AG04450 (cell line): ENCODE measurements at regions not wholly inside any gene's neighbourhood (a gene's known extent, or its start where the extent isn't known, plus 50 kb on each side); places are given as distances from the start of the nearest gene placed in this dataset.

ENCODE experiments used
- CTCF ChIA-PET: fragments of 300-600, 350-600 bp; formaldehyde crosslinking; extraction: SDS; loops from one replicate; lab custom pipeline; 2022; ENCODE audit warnings: antibody characterized with exemption, inconsistent platforms; lab: Charles Lee
- POLR2A ChIA-PET: fragments of 350-600 bp; formaldehyde crosslinking; extraction: SDS; loops from one replicate; lab custom pipeline; 2021; ENCODE audit warnings: antibody characterized with exemption, inconsistent platforms; lab: Yijun Ruan, JAX
- DNase-seq: peaks from one replicate; pipeline ENCODE4 v3.0.0-alpha.2; 2011; ENCODE audit warnings: low read depth, low spot score
- H3K27ac ChIP-seq: one replicate; pipeline ENCODE4 v1.5.1; 2012; ENCODE audit warnings: low read depth, low read length, control low read depth
- H3K27me3 ChIP-seq: one replicate; pipeline ENCODE4 v1.6.0; 2012; ENCODE audit warnings: low read length; ENCODE audit not compliant: control insufficient read depth, insufficient read depth
- H3K4me3 ChIP-seq: 2 replicates; pipeline ENCODE4 v1.5.1; 2011; ENCODE audit warnings: mild to moderate bottlenecking, low read depth, low read length, control low read depth
- H3K9me3 ChIP-seq: 2 replicates; pipeline ENCODE4 v1.5.1; 2012; ENCODE audit warnings: low read length; ENCODE audit not compliant: control insufficient read depth, insufficient read depth
- TF ChIP-seq, protein P1 (sequence below): IDR thresholded peaks from 2 replicates; pipeline ENCODE4 v1.5.1; 2011; ENCODE audit warnings: low read depth, low read length, control low read depth, inconsistent platforms

DNA sequence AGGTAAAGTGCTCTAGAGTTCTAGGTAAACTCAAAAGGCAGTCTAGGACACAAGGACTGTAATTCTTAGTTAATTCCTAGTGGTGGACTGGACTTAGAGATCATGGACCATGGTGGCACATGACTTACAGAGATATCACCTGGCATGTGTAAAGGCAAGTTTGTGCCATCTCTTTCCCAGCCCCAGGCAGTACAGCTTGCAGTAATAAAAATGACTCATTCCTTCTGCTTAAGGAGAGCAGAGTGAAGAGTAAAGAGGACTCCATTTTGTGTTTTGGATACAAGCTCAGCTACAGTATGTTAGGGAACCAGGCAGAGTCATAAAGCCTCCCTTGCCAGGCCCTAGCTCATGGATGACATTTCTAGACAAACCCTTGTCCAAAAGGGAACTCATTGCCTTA lies 629.9 kb downstream of the JRKL start:
- Histone ChIP-seq H3K27me3 (no peaks in the 10 kb centered on the region), H3K9me3 (peaks cover 18% of the 10 kb centered on the region; the same call in 1 of the 2 replicates), H3K4me3 (no peak overlapping the region), H3K27ac (no peak overlapping the region)
- DNase-seq = no peak
- ChIA-PET POLR2A (no interaction called here), CTCF (no interaction called here)
- TF ChIP-seq, protein P1, sequence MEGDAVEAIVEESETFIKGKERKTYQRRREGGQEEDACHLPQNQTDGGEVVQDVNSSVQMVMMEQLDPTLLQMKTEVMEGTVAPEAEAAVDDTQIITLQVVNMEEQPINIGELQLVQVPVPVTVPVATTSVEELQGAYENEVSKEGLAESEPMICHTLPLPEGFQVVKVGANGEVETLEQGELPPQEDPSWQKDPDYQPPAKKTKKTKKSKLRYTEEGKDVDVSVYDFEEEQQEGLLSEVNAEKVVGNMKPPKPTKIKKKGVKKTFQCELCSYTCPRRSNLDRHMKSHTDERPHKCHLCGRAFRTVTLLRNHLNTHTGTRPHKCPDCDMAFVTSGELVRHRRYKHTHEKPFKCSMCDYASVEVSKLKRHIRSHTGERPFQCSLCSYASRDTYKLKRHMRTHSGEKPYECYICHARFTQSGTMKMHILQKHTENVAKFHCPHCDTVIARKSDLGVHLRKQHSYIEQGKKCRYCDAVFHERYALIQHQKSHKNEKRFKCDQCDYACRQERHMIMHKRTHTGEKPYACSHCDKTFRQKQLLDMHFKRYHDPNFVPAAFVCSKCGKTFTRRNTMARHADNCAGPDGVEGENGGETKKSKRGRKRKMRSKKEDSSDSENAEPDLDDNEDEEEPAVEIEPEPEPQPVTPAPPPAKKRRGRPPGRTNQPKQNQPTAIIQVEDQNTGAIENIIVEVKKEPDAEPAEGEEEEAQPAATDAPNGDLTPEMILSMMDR = no peak

DNA sequence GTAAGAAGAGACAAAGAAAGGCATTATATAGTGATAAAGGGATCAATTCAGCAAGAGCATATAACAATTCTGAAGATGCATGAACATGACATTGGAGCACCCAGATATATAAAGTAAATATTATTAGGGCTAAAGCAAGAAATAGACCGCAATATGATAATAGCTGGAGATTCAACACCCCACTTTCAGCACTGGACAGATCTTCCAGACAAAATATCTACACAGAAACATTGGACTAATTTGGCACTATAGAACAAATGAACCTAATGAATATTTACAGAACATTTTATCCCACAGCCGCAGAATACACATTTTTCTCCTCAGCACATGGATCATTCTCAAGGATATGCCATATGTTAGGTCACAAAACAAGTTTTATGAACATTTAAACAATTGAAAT lies 633.1 kb downstream of the JRKL start:
- CTCF ChIA-PET = no interaction called here
- Histone ChIP-seq H3K4me3 (no peak overlapping the region), H3K27ac (no peak overlapping the region), H3K9me3 (peaks cover 18% of the 10 kb centered on the region; the same call in 1 of the 2 replicates), H3K27me3 (no peaks in the 10 kb centered on the region)
- POLR2A ChIA-PET = no interaction called here
- TF ChIP-seq, protein P1 = no peak
- no peak for DNase-seq

DNA sequence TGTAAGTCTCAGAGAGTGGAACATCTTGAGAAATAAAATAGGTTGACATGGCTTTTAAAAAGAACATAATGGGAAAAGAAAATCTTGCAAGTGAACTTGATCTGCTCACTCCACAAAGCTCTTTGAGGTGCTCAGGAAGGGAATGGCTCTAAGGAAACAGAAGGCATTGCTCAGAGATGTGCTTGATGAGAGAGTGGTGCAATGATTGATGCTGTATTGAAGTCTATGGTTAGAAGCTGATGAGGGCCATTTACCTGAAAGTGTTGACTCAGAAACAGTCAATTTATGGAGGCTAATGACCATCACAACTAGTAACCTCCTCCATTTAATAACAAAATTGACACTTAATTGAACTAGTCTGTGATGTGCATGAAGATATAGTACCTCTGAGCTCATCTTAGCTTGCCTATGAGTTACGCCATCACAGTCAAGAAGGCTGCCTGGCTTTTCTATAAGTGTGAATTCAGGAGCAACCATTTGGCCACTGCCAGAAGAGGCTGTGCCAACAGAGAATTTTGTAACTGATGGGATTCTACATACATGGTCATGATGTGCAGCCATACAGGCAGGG lies 639.1 kb downstream of the JRKL start:
- no peak overlapping the region for H3K4me3 ChIP-seq
- H3K27ac ChIP-seq = no peak overlapping the region
- ChIA-PET POLR2A (no interaction called here), CTCF (no interaction called here)
- H3K27me3 ChIP-seq = no peaks in the 10 kb centered on the region
- TF ChIP-seq, protein P1 = no peak
- DNase-seq = no peak
- H3K9me3 ChIP-seq = no peaks in the 10 kb centered on the region

DNA sequence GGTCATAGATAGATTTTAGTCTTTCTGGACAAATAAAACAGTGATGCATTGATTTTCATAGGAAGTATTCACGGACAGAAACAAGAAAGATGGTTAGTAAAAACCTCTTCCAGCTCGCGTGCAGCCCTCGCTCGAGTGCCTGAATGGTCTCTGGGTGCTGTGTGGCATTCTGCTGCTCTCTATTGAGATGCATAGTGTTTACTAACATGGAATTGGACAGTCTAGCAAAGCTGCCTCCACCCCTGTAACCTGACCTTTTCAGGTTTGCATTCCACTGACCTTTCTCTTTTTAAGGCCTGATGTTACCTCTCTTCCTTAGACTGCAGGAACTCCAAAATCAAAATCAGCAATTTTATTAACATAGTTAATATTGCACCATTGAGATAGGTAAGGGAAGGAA lies 643.4 kb downstream of the JRKL start:
- H3K4me3 ChIP-seq = no peak overlapping the region
- no peaks in the 10 kb centered on the region for H3K9me3 ChIP-seq
- TF ChIP-seq, protein P1 = no peak
- DNase-seq = no peak
- ChIA-PET CTCF (no interaction called here), POLR2A (no interaction called here)
- no peaks in the 10 kb centered on the region for H3K27me3 ChIP-seq
- no peak overlapping the region for H3K27ac ChIP-seq

DNA sequence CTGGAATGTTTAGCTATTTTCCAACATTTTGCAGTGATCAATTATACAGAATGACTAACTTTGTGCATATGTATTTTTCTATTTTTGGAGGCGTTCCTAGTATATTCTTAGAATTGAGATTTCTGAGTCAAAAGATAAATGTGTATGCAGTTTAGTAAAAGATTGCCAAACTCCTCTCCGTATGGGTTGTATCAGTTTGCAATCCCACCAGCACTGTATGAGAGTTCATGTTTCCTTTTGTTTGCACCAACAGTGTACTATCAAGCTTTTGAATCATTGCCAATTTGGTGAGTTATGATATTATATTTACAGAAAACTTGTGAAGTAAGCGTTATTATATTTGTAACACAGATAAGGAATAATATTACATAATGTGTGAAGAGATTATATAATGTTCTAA lies 658.7 kb downstream of the JRKL start:
- TF ChIP-seq, protein P1 = no peak
- no peaks in the 10 kb centered on the region; the same call in none of the 2 replicates for H3K9me3 ChIP-seq
- CTCF ChIA-PET = no interaction called here
- POLR2A ChIA-PET = no interaction called here
- H3K4me3 ChIP-seq = no peak overlapping the region
- H3K27ac ChIP-seq = no peak overlapping the region
- no peak for DNase-seq
- no peaks in the 10 kb centered on the region for H3K27me3 ChIP-seq
